HL-60 (cell line): ENCODE measurements at regions not wholly inside any gene's neighbourhood (a gene's known extent, or its start where the extent isn't known, plus 50 kb on each side); places are given as distances from the start of the nearest gene placed in this dataset.

Experiments used
- CTCF ChIP-seq: IDR thresholded peaks from one replicate; pipeline ENCODE4 v1.5.1; 2011; ENCODE audit warnings: low read length, control low read depth, inconsistent platforms; ENCODE audit not compliant: insufficient read depth
- GABPA ChIP-seq: IDR thresholded peaks from 2 replicates; pipeline ENCODE4 v1.6.1; 2012; ENCODE audit warnings: low read depth
- POLR2AphosphoS5 ChIP-seq: IDR thresholded peaks from 2 replicates; pipeline ENCODE4 v1.6.1; 2012; ENCODE audit warnings: low read depth
- REST ChIP-seq: IDR thresholded peaks from 2 replicates; pipeline ENCODE4 v1.6.1; 2012; ENCODE audit warnings: low read depth; ENCODE audit not compliant: insufficient replicate concordance

- TF ChIP-seq CTCF (no peak), REST (no peak), POLR2AphosphoS5 (no peak), GABPA (no peak)
These were observed 68.8 kb upstream of the STX18 start for GRCh38 chr4:4610672-4611071.
